ENCODE measurements at regions not wholly inside any gene's neighbourhood (a gene's known extent, or its start where the extent isn't known, plus 50 kb on each side); places are given as distances from the start of the nearest gene placed in this dataset.

DNA sequence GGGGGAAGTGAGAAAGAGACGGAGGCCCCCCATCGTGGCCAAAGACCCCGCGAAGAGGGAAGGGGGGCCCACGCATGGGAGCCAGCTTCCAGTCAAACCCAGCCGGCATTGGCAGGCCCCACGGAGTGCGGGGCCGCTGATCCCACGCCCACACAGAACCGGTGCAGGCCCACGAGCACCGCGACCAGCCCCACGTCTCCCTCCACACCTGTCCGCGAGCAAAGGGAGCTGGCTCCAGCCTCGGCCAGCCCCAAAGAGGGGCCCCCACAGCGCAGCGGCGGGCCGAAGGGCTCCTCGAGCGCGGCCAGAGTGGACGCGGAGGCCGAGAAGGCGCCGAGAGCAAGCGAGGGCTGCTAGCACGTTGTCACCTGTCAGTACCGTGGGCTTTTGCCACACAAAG lies 125.0 kb upstream of the TWIST2 start:
- TF ChIP-seq FOXA2 (IDR thresholded peaks at IDR 0.05) (no peak), RXRA (IDR thresholded peaks at IDR 0.05) (no peak), RAD21 (IDR thresholded peaks at IDR 0.05) (no peak), TAF1 (conservative IDR thresholded peaks at IDR 0.05) (no peak), YY1 (IDR thresholded peaks at IDR 0.05) (no peak), JUND (IDR thresholded peaks at IDR 0.05) (no peak), FOXA1 (IDR thresholded peaks at IDR 0.05) (no peak), HNF4A (conservative IDR thresholded peaks at IDR 0.05) (no peak), SP1 (IDR thresholded peaks at IDR 0.05) (no peak)
- TF ChIP-seq, protein P1, sequence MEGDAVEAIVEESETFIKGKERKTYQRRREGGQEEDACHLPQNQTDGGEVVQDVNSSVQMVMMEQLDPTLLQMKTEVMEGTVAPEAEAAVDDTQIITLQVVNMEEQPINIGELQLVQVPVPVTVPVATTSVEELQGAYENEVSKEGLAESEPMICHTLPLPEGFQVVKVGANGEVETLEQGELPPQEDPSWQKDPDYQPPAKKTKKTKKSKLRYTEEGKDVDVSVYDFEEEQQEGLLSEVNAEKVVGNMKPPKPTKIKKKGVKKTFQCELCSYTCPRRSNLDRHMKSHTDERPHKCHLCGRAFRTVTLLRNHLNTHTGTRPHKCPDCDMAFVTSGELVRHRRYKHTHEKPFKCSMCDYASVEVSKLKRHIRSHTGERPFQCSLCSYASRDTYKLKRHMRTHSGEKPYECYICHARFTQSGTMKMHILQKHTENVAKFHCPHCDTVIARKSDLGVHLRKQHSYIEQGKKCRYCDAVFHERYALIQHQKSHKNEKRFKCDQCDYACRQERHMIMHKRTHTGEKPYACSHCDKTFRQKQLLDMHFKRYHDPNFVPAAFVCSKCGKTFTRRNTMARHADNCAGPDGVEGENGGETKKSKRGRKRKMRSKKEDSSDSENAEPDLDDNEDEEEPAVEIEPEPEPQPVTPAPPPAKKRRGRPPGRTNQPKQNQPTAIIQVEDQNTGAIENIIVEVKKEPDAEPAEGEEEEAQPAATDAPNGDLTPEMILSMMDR (IDR thresholded peaks at IDR 0.05; ENCODE audit: low read depth, low read length, missing input control), result no peak
- TF ChIP-seq, protein P2, sequence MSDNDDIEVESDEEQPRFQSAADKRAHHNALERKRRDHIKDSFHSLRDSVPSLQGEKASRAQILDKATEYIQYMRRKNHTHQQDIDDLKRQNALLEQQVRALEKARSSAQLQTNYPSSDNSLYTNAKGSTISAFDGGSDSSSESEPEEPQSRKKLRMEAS (IDR thresholded peaks at IDR 0.05), result no peak
- TF ChIP-seq, protein P3, sequence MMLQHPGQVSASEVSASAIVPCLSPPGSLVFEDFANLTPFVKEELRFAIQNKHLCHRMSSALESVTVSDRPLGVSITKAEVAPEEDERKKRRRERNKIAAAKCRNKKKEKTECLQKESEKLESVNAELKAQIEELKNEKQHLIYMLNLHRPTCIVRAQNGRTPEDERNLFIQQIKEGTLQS (IDR thresholded peaks at IDR 0.05), result no peak
- TF ChIP-seq, protein P4, sequence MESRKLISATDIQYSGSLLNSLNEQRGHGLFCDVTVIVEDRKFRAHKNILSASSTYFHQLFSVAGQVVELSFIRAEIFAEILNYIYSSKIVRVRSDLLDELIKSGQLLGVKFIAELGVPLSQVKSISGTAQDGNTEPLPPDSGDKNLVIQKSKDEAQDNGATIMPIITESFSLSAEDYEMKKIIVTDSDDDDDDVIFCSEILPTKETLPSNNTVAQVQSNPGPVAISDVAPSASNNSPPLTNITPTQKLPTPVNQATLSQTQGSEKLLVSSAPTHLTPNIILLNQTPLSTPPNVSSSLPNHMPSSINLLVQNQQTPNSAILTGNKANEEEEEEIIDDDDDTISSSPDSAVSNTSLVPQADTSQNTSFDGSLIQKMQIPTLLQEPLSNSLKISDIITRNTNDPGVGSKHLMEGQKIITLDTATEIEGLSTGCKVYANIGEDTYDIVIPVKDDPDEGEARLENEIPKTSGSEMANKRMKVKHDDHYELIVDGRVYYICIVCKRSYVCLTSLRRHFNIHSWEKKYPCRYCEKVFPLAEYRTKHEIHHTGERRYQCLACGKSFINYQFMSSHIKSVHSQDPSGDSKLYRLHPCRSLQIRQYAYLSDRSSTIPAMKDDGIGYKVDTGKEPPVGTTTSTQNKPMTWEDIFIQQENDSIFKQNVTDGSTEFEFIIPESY (IDR thresholded peaks at IDR 0.05), result no peak
- TF ChIP-seq, protein P5, sequence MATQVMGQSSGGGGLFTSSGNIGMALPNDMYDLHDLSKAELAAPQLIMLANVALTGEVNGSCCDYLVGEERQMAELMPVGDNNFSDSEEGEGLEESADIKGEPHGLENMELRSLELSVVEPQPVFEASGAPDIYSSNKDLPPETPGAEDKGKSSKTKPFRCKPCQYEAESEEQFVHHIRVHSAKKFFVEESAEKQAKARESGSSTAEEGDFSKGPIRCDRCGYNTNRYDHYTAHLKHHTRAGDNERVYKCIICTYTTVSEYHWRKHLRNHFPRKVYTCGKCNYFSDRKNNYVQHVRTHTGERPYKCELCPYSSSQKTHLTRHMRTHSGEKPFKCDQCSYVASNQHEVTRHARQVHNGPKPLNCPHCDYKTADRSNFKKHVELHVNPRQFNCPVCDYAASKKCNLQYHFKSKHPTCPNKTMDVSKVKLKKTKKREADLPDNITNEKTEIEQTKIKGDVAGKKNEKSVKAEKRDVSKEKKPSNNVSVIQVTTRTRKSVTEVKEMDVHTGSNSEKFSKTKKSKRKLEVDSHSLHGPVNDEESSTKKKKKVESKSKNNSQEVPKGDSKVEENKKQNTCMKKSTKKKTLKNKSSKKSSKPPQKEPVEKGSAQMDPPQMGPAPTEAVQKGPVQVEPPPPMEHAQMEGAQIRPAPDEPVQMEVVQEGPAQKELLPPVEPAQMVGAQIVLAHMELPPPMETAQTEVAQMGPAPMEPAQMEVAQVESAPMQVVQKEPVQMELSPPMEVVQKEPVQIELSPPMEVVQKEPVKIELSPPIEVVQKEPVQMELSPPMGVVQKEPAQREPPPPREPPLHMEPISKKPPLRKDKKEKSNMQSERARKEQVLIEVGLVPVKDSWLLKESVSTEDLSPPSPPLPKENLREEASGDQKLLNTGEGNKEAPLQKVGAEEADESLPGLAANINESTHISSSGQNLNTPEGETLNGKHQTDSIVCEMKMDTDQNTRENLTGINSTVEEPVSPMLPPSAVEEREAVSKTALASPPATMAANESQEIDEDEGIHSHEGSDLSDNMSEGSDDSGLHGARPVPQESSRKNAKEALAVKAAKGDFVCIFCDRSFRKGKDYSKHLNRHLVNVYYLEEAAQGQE (IDR thresholded peaks at IDR 0.05), result no peak
